Islet of Langerhans (tissue), 1 donor: ENCODE measurements at regions not wholly inside any gene's neighbourhood (a gene's known extent, or its start where the extent isn't known, plus 50 kb on each side); places are given as distances from the start of the nearest gene placed in this dataset.

ENCODE experiments used
- FAIRE-seq: peaks from one replicate; lab custom pipeline; 2011; peaks lifted over from hg19 to GRCh38; lab: Jason Lieb, UNC

GRCh38 chrX:20609916-20610415, 343.3 kb upstream of the RPS6KA3 start:
- FAIRE-seq = no peak

GRCh38 chrX:20606831-20607230, 340.1 kb upstream of the RPS6KA3 start:
- FAIRE-seq = no peak

- no peak for FAIRE-seq
Observed at GRCh38 chrX:20596856-20597255, 330.1 kb upstream of the RPS6KA3 start.

GRCh38 chrX:20595928-20596575, 329.3 kb upstream of the RPS6KA3 start:
- no peak for FAIRE-seq

GRCh38 chrX:20594985-20595384, 328.3 kb upstream of the RPS6KA3 start:
- FAIRE-seq = no peak

- FAIRE-seq = no peak
Observed at GRCh38 chrX:20593836-20594235, 327.1 kb upstream of the RPS6KA3 start.

- no peak for FAIRE-seq
Observed at GRCh38 chrX:20593402-20593801, 326.7 kb upstream of the RPS6KA3 start.

- no peak for FAIRE-seq
Observed at GRCh38 chrX:20591246-20591645, 324.5 kb upstream of the RPS6KA3 start.

- no peak for FAIRE-seq
Observed at GRCh38 chrX:20585782-20586181, 319.1 kb upstream of the RPS6KA3 start.

- FAIRE-seq = no peak
Observed at GRCh38 chrX:20571611-20572010, 304.9 kb upstream of the RPS6KA3 start.

GRCh38 chrX:20567108-20567507, 300.4 kb upstream of the RPS6KA3 start:
- FAIRE-seq = no peak

GRCh38 chrX:20547611-20548051, 280.9 kb upstream of the RPS6KA3 start:
- no peak for FAIRE-seq

GRCh38 chrX:20545538-20545937, 278.8 kb upstream of the RPS6KA3 start:
- no peak for FAIRE-seq

- no peak for FAIRE-seq
Observed at GRCh38 chrX:20542072-20542471, 275.4 kb upstream of the RPS6KA3 start.

- no peak for FAIRE-seq
Observed at GRCh38 chrX:20538974-20539373, 272.3 kb upstream of the RPS6KA3 start.

GRCh38 chrX:20531667-20532066, 265.0 kb upstream of the RPS6KA3 start:
- FAIRE-seq = no peak

GRCh38 chrX:20530406-20530921, 263.8 kb upstream of the RPS6KA3 start:
- FAIRE-seq = peak; percentile 87

GRCh38 chrX:20529711-20530110, 263.0 kb upstream of the RPS6KA3 start:
- FAIRE-seq = no peak

- FAIRE-seq = no peak
Observed at GRCh38 chrX:20529301-20529700, 262.6 kb upstream of the RPS6KA3 start.

GRCh38 chrX:20527558-20528011, 260.9 kb upstream of the RPS6KA3 start:
- FAIRE-seq = peak; percentile 98

- FAIRE-seq = no peak
Observed at GRCh38 chrX:20527041-20527440, 260.3 kb upstream of the RPS6KA3 start.

GRCh38 chrX:20523626-20524312, 257.1 kb upstream of the RPS6KA3 start:
- FAIRE-seq = no peak

GRCh38 chrX:20522420-20522819, 255.7 kb upstream of the RPS6KA3 start:
- FAIRE-seq = no peak

GRCh38 chrX:20521222-20521621, 254.5 kb upstream of the RPS6KA3 start:
- FAIRE-seq = no peak
